ENCODE measurements at regions not wholly inside any gene's neighbourhood (a gene's known extent, or its start where the extent isn't known, plus 50 kb on each side); places are given as distances from the start of the nearest gene placed in this dataset.
"Not testable (repeated sequence)": the region's sequence is repeated elsewhere in the genome, so short reads cannot be mapped to it uniquely, and the experiment has no call there.

GRCh38 chr2:113351375-113352355 is 72.9 kb upstream of the PAX8 start:
- no peak for DNase-seq (ENCODE audit: low read depth in 1 of 2, low spot score in 1 of 2)
- TF ChIP-seq CTCF (IDR thresholded peaks at IDR 0.05; ENCODE audit: low read depth, low read length) = no peak
- no peak overlapping the region for H3K27ac ChIP-seq
- no peaks in the 10 kb centered on the region for H3K9me3 ChIP-seq (ENCODE audit: low read depth)
- peaks cover 5% of the 10 kb centered on the region for H3K4me1 ChIP-seq (ENCODE audit: low read depth)
- H3K4me3 ChIP-seq = no peak overlapping the region
- H3K36me3 ChIP-seq = no peaks in the 10 kb centered on the region
- H3K27me3 ChIP-seq = no peaks in the 10 kb centered on the region

- H3K4me1 ChIP-seq (ENCODE audit: low read depth); H3K9me3 ChIP-seq (ENCODE audit: low read depth); H3K36me3 ChIP-seq; H3K4me3 ChIP-seq; DNase-seq (ENCODE audit: low read depth in 1 of 2, low spot score in 1 of 2); H3K27ac ChIP-seq; H3K27me3 ChIP-seq: not testable (repeated sequence)
Observed at GRCh38 chr2:113343800-113344199, 65.1 kb upstream of the PAX8 start.

- Histone ChIP-seq H3K4me3 (no peak overlapping the region), H3K27ac (no peak overlapping the region), H3K27me3 (no peaks in the 10 kb centered on the region), H3K36me3 (no peaks in the 10 kb centered on the region), H3K9me3 (ENCODE audit: low read depth) (no peaks in the 10 kb centered on the region), H3K4me1 (ENCODE audit: low read depth) (no peaks in the 10 kb centered on the region)
- TF ChIP-seq CTCF (IDR thresholded peaks at IDR 0.05; ENCODE audit: low read depth, low read length) = no peak
- no peak for DNase-seq (ENCODE audit: low read depth in 1 of 2, low spot score in 1 of 2)
Observed at GRCh38 chr2:113342650-113343049, 63.9 kb upstream of the PAX8 start.

GRCh38 chr2:113341870-113342253 is 63.1 kb upstream of the PAX8 start:
- not testable (repeated sequence) for H3K36me3 ChIP-seq; H3K4me1 ChIP-seq (ENCODE audit: low read depth); DNase-seq (ENCODE audit: low read depth in 1 of 2, low spot score in 1 of 2); H3K9me3 ChIP-seq (ENCODE audit: low read depth); H3K27ac ChIP-seq; H3K27me3 ChIP-seq; H3K4me3 ChIP-seq

- Histone ChIP-seq H3K27me3 (no peaks in the 10 kb centered on the region), H3K36me3 (no peaks in the 10 kb centered on the region), H3K4me1 (ENCODE audit: low read depth) (no peaks in the 10 kb centered on the region), H3K9me3 (ENCODE audit: low read depth) (no peaks in the 10 kb centered on the region), H3K4me3 (no peak overlapping the region), H3K27ac (no peak overlapping the region)
- DNase-seq (ENCODE audit: low read depth in 1 of 2, low spot score in 1 of 2) = no peak
- no peak for TF ChIP-seq CTCF (IDR thresholded peaks at IDR 0.05; ENCODE audit: low read depth, low read length)
Observed at GRCh38 chr2:113341191-113341869, 62.6 kb upstream of the PAX8 start.

- Histone ChIP-seq H3K4me1 (ENCODE audit: low read depth) (no peaks in the 10 kb centered on the region), H3K27ac (no peak overlapping the region), H3K4me3 (no peak overlapping the region), H3K27me3 (no peaks in the 10 kb centered on the region), H3K9me3 (ENCODE audit: low read depth) (no peaks in the 10 kb centered on the region), H3K36me3 (no peaks in the 10 kb centered on the region)
- no peak for TF ChIP-seq CTCF (IDR thresholded peaks at IDR 0.05; ENCODE audit: low read depth, low read length)
- DNase-seq (ENCODE audit: low read depth in 1 of 2, low spot score in 1 of 2) = no peak
Observed at GRCh38 chr2:113337809-113338208, 59.1 kb upstream of the PAX8 start.

- not testable (repeated sequence) for H3K27ac ChIP-seq; H3K9me3 ChIP-seq (ENCODE audit: low read depth); H3K4me1 ChIP-seq (ENCODE audit: low read depth); H3K36me3 ChIP-seq; H3K4me3 ChIP-seq; H3K27me3 ChIP-seq
- peak in 1 of 2 donors; percentile 30 for DNase-seq (ENCODE audit: low read depth in 1 of 2, low spot score in 1 of 2)
Observed at GRCh38 chr2:113336040-113336439, 57.3 kb upstream of the PAX8 start.

Data from cardiac muscle cell (in vitro differentiated cells and primary cell).